B cell (primary cell): ENCODE measurements at regions not wholly inside any gene's neighbourhood (a gene's known extent, or its start where the extent isn't known, plus 50 kb on each side); places are given as distances from the start of the nearest gene placed in this dataset.

Source experiments
- ATAC-seq: fragments of 200-7000 bp; cut with Tn5 transposase; one replicate; pipeline ENCODE4 v1.10.0; 2021; ENCODE audit warnings: low read depth, mild to moderate bottlenecking, moderate number of reproducible peaks, moderate library complexity
- CTCF ChIA-PET: fragments of 350-600 bp; sonication (Branson Sonifier 250); formaldehyde crosslinking; loops from one replicate; lab custom pipeline; 2021; ENCODE audit warnings: antibody characterized with exemption, inconsistent platforms; lab: Charles Lee
- POLR2A ChIA-PET: fragments of 350-600 bp; sonication (Branson Sonifier 250); formaldehyde crosslinking; loops from one replicate; lab custom pipeline; 2021; ENCODE audit warnings: antibody characterized with exemption; lab: Charles Lee
- DNase-seq: peaks from one replicate; pipeline ENCODE4 v3.0.0; 2013
- H2AFZ ChIP-seq: 2 replicates; pipeline ENCODE4 v1.6.1; 2012; ENCODE audit warnings: mild to moderate bottlenecking, low read depth, low read length; ENCODE audit not compliant: insufficient read depth, poor library complexity, severe bottlenecking
- H3K27ac ChIP-seq, 2 donors: 1 replicate in 1 of 2; 2 replicates in 1 of 2; pipeline ENCODE4 v1.5.1; 2012 to 2013; ENCODE audit warnings: low read length in 2 of 2, mild to moderate bottlenecking in 2 of 2, moderate library complexity in 1 of 2
- H3K27me3 ChIP-seq, 4 experiments: fragments of 200-600 bp in 1 of 4; sonication (generic) in 1 of 4; replicated peaks in 1 of 4; 1 replicate in 2 of 4; 2 replicates in 2 of 4; pipeline versions ENCODE4 v1.6.1 to v1.7.0; 2013 to 2016; ENCODE audit warnings: low read length in 3 of 4, mild to moderate bottlenecking in 2 of 4, mixed read lengths in 1 of 4, moderate library complexity in 1 of 4; ENCODE audit not compliant: insufficient read depth in 4 of 4, control insufficient read depth in 3 of 4; ENCODE audit errors: control extremely low read depth in 1 of 4
- H3K36me3 ChIP-seq, 2 experiments: replicated peaks in 1 of 2; 1 replicate in 1 of 2; 2 replicates in 1 of 2; pipeline versions ENCODE4 v1.6.1 to v1.7.1; 2013; ENCODE audit warnings: low read length in 1 of 2; ENCODE audit not compliant: insufficient read depth in 2 of 2, control insufficient read depth in 1 of 2; ENCODE audit errors: control extremely low read depth in 1 of 2, extremely low read depth in 1 of 2
- H3K4me1 ChIP-seq, 2 donors: fragments of 200-600 bp in 1 of 2; sonication (generic) in 1 of 2; 1 replicate in 1 of 2; 2 replicates in 1 of 2; pipeline versions ENCODE4 v1.5.1 to v1.6.1; 2013 to 2017; ENCODE audit warnings: low read length in 2 of 2; ENCODE audit not compliant: control insufficient read depth in 2 of 2, insufficient read depth in 2 of 2
- H3K4me2 ChIP-seq: replicated peaks from 2 replicates; pipeline ENCODE3; 2012; ENCODE audit warnings: mild to moderate bottlenecking, low read depth, low read length; ENCODE audit not compliant: poor library complexity, severe bottlenecking
- H3K4me3 ChIP-seq, 5 experiments: fragments of 200-600 bp in 1 of 5; sonication (generic) in 1 of 5; 1 replicate in 3 of 5; 2 replicates in 2 of 5; pipeline versions ENCODE4 v1.5.1 to v1.7.0; 2011 to 2016; ENCODE audit warnings: low read length in 4 of 5, mild to moderate bottlenecking in 4 of 5, low read depth in 2 of 5, control low read depth in 1 of 5, moderate library complexity in 1 of 5; ENCODE audit not compliant: insufficient read depth in 1 of 5; ENCODE audit errors: control extremely low read depth in 1 of 5, extremely low read depth in 1 of 5
- H3K79me2 ChIP-seq: fragments of 200-600 bp; sonication (generic); one replicate; pipeline ENCODE4 v1.6.0; 2016; ENCODE audit warnings: low read length; ENCODE audit not compliant: control insufficient read depth, insufficient read depth
- H3K9ac ChIP-seq: fragments of 200-600 bp; sonication (generic); 2 replicates; pipeline ENCODE4 v1.6.1; 2017; ENCODE audit warnings: mild to moderate bottlenecking, low read length, moderate library complexity
- H3K9me3 ChIP-seq, 3 donors: one replicate each; pipeline versions ENCODE4 v1.6.1 to v1.7.1; 2013; ENCODE audit warnings: low read length in 2 of 3; ENCODE audit not compliant: control insufficient read depth in 2 of 3, insufficient read depth in 1 of 3; ENCODE audit errors: control extremely low read depth in 1 of 3
- H4K20me1 ChIP-seq: 2 replicates; pipeline ENCODE4 v1.6.0; 2012; ENCODE audit warnings: mild to moderate bottlenecking, low read length; ENCODE audit not compliant: insufficient read depth, control insufficient read depth, poor library complexity, severe bottlenecking
- H3K27ac Mint-ChIP-seq: one replicate; pipeline ENCODE4 v1.8.0; 2021; ENCODE audit warnings: mixed read lengths
- H3K27me3 Mint-ChIP-seq: one replicate; pipeline ENCODE4 v1.8.0; 2021; ENCODE audit warnings: mixed read lengths
- H3K4me1 Mint-ChIP-seq: one replicate; pipeline ENCODE4 v1.8.0; 2021; ENCODE audit warnings: mixed read lengths
- H3K4me3 Mint-ChIP-seq: one replicate; pipeline ENCODE4 v1.8.0; 2021; ENCODE audit warnings: mixed read lengths
- H3K9me3 Mint-ChIP-seq: one replicate; pipeline ENCODE4 v1.8.0; 2022; ENCODE audit warnings: mixed read lengths; ENCODE audit not compliant: insufficient read depth
- CTCF ChIP-seq: fragments of 200-600 bp; IDR thresholded peaks from one replicate; pipeline ENCODE4 v1.8.0; 2022; ENCODE audit warnings: antibody characterized with exemption, mild to moderate bottlenecking
- EZH2 ChIP-seq: IDR thresholded peaks from 2 replicates; pipeline ENCODE4 v1.6.1; 2012; ENCODE audit warnings: borderline replicate concordance, low read depth, mild to moderate bottlenecking, moderate library complexity, low read length; ENCODE audit not compliant: insufficient read depth, poor library complexity, severe bottlenecking
- WGBS: methylation state at CpG from one replicate; pipeline ENCODE4 v1.1.5; 2013; ENCODE audit warnings: missing lambda C conversion rate; ENCODE audit not compliant: insufficient coverage; 5-methylcytosine and 5-hydroxymethylcytosine counted together
- intact Hi-C: fragments of 100-400 bp; cut with micrococcal nuclease; formaldehyde crosslinking; loops from one replicate; pipeline ENCODE4 v1.10.0; 2022

GRCh38 chr6:33956206-33956605, 152.4 kb upstream of the MLN start:
- intact Hi-C loops = no loop called here
- Histone ChIP-seq H3K9ac (no peak overlapping the region), H3K4me2 (no peak overlapping the region), H3K36me3 (no peaks in the 10 kb centered on the region), H4K20me1 (no peaks in the 10 kb centered on the region), H3K4me3 (no peak overlapping the region), H2AFZ (no peak overlapping the region), H3K79me2 (no peaks in the 10 kb centered on the region), H3K4me1 (no peaks in the 10 kb centered on the region), H3K27me3 (peaks cover 0 to 2% (median 0%) of the 10 kb centered on the region in 4 experiments), H3K27ac (no peak overlapping the region), H3K9me3 (no peaks in the 10 kb centered on the region)
- no peak overlapping the region for H3K27ac Mint-ChIP-seq
- peaks cover 2% of the 10 kb centered on the region for H3K4me1 Mint-ChIP-seq
- H3K9me3 Mint-ChIP-seq = no peaks in the 10 kb centered on the region
- ATAC-seq (no peak), DNase-seq (no peak)
- peaks cover 13% of the 10 kb centered on the region for H3K27me3 Mint-ChIP-seq
- H3K4me3 Mint-ChIP-seq = no peak overlapping the region
- 94% methylated on average over 12 of the region's 13 CpGs for WGBS
- CTCF ChIA-PET = no interaction called here
- TF ChIP-seq EZH2 (no peak), CTCF (no peak)
- POLR2A ChIA-PET = no interaction called here

DNA sequence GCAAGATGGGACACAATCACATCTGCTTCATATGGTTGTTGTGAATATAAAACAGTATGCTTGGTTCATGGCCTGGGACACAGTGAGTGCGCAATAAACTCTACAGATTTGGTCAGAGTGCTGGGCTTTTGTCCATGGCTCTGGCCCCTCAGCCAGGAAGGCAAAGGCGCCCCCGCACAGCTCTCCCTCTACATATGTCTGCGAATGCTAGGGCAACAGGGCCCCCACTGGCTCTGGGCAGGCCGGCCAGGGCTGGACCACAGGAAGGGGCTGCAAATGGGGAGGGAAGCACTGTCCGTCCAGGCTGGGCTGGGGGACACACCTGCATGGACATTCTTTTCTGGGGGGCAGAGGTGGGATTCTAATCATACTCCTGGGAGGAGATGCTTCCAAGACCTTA, 151.8 kb upstream of the MLN start:
- Histone ChIP-seq H3K9me3 (peaks cover 0 to 3% (median 0%) of the 10 kb centered on the region in 3 donors), H3K27me3 (peaks cover 0 to 5% (median 0%) of the 10 kb centered on the region in 4 experiments), H3K4me3 (no peak overlapping the region), H3K4me2 (no peak overlapping the region), H3K4me1 (no peaks in the 10 kb centered on the region), H3K79me2 (no peaks in the 10 kb centered on the region), H3K27ac (no peak overlapping the region), H4K20me1 (no peaks in the 10 kb centered on the region), H3K9ac (no peak overlapping the region), H2AFZ (no peak overlapping the region), H3K36me3 (no peaks in the 10 kb centered on the region)
- WGBS = 98% methylated on average over 6 of the region's 6 CpGs
- TF ChIP-seq EZH2 = no peak
- TF ChIP-seq CTCF = no peak
- Mint-ChIP-seq H3K4me3 (no peak overlapping the region), H3K4me1 (peaks cover 2% of the 10 kb centered on the region), H3K27ac (no peak overlapping the region), H3K27me3 (peaks cover 13% of the 10 kb centered on the region), H3K9me3 (no peaks in the 10 kb centered on the region)
- DNase-seq (no peak), ATAC-seq (no peak)
- ChIA-PET CTCF (no interaction called here), POLR2A (no interaction called here)
- intact Hi-C loops = no loop called here
